OCI-LY1 (cell line): ENCODE measurements at regions not wholly inside any gene's neighbourhood (a gene's known extent, or its start where the extent isn't known, plus 50 kb on each side); places are given as distances from the start of the nearest gene placed in this dataset.

Experiments
- CTCF ChIP-seq: fragments of 200-600 bp; sonication (generic), shearing (Covaris generic); IDR thresholded peaks from 2 replicates; pipeline ENCODE4 v1.5.1; 2017; ENCODE audit warnings: mild to moderate bottlenecking, antibody characterized with exemption, low read length, moderate library complexity, mixed read lengths
- EZH2 ChIP-seq: fragments of 200-600 bp; sonication (generic), shearing (Covaris generic); IDR thresholded peaks from 2 replicates; pipeline ENCODE4 v1.8.0; 2017; ENCODE audit warnings: borderline replicate concordance, mixed run types, mild to moderate bottlenecking, antibody characterized with exemption, low read length, moderate library complexity, mixed read lengths

GRCh38 chr10:35716776-35717175, 74.7 kb upstream of the FZD8 start:
- TF ChIP-seq EZH2 = no peak
- no peak for TF ChIP-seq CTCF
